NCI-H1436 treated with DMSO at 0.1 percent for 48 hours (cell line): ENCODE measurements at regions not wholly inside any gene's neighbourhood (a gene's known extent, or its start where the extent isn't known, plus 50 kb on each side); places are given as distances from the start of the nearest gene placed in this dataset.
"Not testable (repeated sequence)": the region's sequence is repeated elsewhere in the genome, so short reads cannot be mapped to it uniquely, and the experiment has no call there.

ENCODE experiments used
- DNase-seq: peaks from one replicate; lab custom pipeline; 2025; lab: John Stamatoyannopoulos, UW

GRCh38 chr18:1294229-1294628 lies 389.6 kb downstream of the ADCYAP1 start:
- no peak for DNase-seq

- DNase-seq = no peak
Observed at GRCh38 chr18:1296237-1296636, 391.6 kb downstream of the ADCYAP1 start.

- no peak for DNase-seq
Observed at GRCh38 chr18:1302861-1303260, 398.2 kb downstream of the ADCYAP1 start.

- DNase-seq = no peak
Observed at GRCh38 chr18:1304392-1304992, 399.8 kb downstream of the ADCYAP1 start.

- no peak for DNase-seq
Observed at GRCh38 chr18:1306641-1307040, 402.0 kb downstream of the ADCYAP1 start.

GRCh38 chr18:1308686-1309085 lies 404.0 kb downstream of the ADCYAP1 start:
- DNase-seq = no peak

- no peak for DNase-seq
Observed at GRCh38 chr18:1311376-1311775, 406.7 kb downstream of the ADCYAP1 start.

GRCh38 chr18:1335345-1335744 lies 430.7 kb downstream of the ADCYAP1 start:
- DNase-seq = not testable (repeated sequence)

GRCh38 chr18:1350931-1351450 lies 446.3 kb downstream of the ADCYAP1 start:
- DNase-seq = no peak

GRCh38 chr18:1353025-1353424 lies 448.4 kb downstream of the ADCYAP1 start:
- DNase-seq = no peak

- no peak for DNase-seq
Observed at GRCh38 chr18:1357724-1358123, 453.1 kb downstream of the ADCYAP1 start.

- no peak for DNase-seq
Observed at GRCh38 chr18:1361936-1362335, 457.3 kb downstream of the ADCYAP1 start.

GRCh38 chr18:1370552-1370951 lies 465.9 kb downstream of the ADCYAP1 start:
- DNase-seq = no peak

- no peak for DNase-seq
Observed at GRCh38 chr18:1371724-1372123, 467.1 kb downstream of the ADCYAP1 start.

GRCh38 chr18:1383465-1383864 lies 478.8 kb downstream of the ADCYAP1 start:
- DNase-seq = no peak

- not testable (repeated sequence) for DNase-seq
Observed at GRCh38 chr18:1388468-1388867, 483.8 kb downstream of the ADCYAP1 start.

GRCh38 chr18:1392046-1392445 lies 487.4 kb downstream of the ADCYAP1 start:
- DNase-seq = no peak

GRCh38 chr18:1392865-1393734 lies 488.4 kb downstream of the ADCYAP1 start:
- no peak for DNase-seq

GRCh38 chr18:1393929-1394328 lies 489.3 kb downstream of the ADCYAP1 start:
- no peak for DNase-seq

GRCh38 chr18:1394426-1394825 lies 489.8 kb downstream of the ADCYAP1 start:
- no peak for DNase-seq

GRCh38 chr18:1394966-1395365 lies 490.3 kb downstream of the ADCYAP1 start:
- DNase-seq = no peak

GRCh38 chr18:1408376-1408775 lies 503.7 kb downstream of the ADCYAP1 start:
- DNase-seq = no peak

GRCh38 chr18:1412655-1413322 lies 508.1 kb downstream of the ADCYAP1 start:
- no peak for DNase-seq
